HG03064 (cell line): ENCODE measurements at regions not wholly inside any gene's neighbourhood (a gene's known extent, or its start where the extent isn't known, plus 50 kb on each side); places are given as distances from the start of the nearest gene placed in this dataset.

Experiments
- ATAC-seq: cut with Tn5 transposase; IDR thresholded peaks from one replicate; pipeline ENCODE4 v1.9.1; 2021; ENCODE audit warnings: low read depth; ENCODE audit not compliant: unreplicated experiment

DNA sequence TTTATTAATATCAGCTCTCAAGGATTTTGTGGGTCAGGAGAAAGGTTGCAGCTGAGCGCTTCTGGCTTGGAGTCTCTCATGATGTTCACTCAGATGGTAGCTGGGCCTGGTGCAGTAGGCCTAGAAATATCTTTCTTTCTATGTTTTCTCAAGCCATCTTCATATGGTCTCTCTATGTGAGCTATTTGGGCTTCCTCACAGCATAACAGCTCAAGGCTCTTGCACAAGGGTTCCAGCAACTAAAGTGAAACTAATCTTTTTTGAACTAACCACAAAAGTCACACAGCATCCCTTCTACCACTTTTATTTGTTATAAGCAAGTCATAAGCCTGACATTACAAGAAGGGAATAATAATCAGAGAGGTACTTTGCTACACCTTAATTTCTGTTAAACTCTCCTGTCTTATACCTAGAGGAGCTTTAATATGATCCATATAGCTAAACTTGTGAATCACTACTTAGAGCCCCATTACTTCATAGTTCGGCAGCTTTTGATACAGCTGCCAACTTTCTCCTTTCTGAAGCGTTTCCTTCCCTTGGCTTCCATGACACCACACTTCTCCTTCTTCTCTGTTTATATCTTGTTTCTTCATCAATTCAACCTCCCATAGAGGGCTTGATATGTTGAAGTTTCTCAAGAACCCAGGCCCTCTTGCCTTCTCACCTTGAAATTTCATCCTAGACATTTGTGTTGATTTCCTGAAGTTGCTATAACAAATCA is 720.2 kb downstream of the LTN1 start:
- no peak for ATAC-seq

DNA sequence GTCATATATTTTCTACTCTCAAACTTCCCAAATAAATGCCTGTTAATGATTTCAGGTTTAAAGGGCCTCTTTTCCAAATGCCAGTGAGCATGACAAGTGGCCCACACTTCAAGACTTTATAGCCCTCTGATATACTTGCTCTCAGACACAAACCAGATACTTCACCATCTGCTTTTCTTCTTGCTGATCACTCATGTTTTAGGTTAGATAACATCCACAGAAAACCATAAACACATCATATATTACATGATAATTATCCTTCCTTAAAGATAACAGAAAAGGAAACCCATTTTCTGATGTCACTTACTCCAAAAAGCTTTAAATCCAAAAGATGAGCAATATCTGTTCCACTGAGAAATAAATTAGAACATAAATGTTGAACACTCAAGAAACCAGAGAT is 723.5 kb downstream of the LTN1 start:
- ATAC-seq, result no peak

DNA sequence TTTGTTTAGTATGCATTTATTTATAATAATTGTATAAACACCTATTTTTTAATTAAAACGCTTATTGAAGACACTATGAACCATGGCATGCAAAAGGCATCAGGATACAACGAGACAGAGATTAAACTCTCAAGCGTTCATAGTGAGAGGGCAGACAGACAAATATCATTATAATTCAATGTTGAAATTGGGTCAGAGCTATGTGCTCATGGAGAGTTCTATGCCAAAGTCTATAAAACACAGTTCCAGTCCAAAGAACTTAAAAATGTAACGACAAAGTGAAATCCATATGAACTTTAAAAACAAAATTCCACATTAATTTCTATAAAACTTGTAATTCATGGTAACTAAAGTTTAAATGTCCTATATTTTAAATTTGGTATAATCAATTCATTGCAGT is 724.0 kb downstream of the LTN1 start:
- ATAC-seq, result no peak

DNA sequence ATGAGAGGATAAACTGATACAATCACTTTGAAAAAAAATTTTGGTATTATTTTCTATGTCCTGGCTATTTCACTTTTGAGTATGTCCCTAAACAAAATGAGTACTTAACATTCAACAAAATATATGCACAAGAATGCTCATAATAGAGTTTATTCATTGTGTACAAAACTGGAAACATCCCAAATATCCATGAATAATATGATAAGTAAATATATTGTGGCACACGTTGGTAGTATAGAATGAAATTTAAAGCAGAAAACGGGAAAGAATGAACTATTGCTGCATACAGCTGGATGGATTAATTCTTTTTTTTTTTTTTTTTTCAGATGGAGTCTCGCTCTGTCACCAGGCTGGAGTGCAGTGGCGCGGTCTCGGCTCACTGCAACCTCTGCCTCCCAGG is 725.2 kb downstream of the LTN1 start:
- no peak for ATAC-seq

DNA sequence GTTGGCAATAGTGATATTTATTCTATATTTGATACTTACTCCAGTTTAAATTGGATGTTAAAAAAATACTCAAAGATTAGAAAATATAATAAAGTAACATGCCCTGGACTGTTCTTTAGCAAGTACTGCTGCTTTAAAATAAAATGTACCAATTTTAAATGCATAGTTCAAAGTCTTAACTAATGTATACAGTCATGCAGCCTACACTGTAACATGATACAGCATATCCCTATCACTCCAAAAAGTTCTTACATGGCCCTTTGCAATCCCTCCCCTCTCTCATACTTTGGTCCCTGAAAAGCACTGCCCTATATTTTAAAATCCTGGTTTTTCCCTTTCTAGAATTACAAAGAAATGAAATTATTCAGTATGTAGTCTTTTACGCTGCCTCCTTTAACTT is 726.6 kb downstream of the LTN1 start:
- ATAC-seq, result no peak

DNA sequence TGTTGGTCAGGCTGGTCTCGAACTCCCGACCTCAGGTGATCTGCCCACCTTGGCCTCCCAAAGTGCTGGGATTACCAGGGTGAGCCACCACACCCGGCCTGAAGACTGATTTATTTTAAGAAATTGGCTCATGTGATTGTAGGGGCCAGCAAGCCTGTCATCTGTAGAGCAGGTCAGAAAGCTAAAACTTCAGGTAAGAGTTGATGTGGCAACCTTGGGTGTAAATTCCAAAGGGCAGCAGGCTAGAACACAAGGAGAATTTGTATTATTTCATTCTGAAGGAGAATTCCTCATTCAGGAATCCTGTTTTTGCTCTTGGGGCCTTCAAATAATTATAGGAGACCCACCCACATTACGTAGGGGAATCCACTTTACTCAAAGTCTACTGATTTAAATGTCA is 728.7 kb downstream of the LTN1 start:
- no peak for ATAC-seq

DNA sequence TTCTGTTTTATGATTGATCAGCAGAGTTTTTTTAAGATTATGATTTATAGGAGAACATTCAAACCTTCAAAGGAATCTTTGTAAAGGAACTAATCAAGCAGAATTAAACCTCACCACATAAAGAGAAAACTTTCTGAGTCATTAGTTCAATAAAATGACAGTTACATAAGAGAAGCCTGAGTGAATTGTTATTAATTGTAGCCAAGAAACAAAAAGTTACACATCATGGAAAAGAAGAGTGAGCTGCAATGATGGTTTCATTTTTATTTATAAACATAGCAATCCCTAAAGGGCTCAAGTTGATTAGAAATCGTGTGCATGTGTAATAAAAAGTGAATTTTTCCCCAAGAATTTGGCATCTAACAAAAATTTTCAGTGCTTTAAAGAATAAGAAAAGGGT is 731.4 kb downstream of the LTN1 start:
- ATAC-seq, result no peak

DNA sequence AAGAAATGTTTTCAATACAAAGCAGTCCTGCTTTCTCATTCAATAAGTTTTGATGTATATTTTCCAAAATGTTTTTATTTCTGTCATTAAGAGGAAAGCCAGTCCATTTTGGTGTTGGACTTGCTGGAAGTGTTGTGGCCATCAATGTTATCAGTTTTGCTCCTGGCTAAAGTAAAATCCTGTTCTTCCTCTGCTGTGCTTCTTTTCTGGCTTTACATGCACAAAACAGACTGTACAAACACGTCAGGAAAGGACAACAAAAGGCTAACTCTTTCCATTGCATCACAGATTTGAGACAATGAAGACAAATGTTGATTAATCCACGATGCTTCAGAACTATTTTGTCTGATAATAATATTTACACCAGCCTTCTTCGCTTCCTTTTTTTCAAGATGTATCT is 735.4 kb downstream of the LTN1 start:
- ATAC-seq, result no peak

DNA sequence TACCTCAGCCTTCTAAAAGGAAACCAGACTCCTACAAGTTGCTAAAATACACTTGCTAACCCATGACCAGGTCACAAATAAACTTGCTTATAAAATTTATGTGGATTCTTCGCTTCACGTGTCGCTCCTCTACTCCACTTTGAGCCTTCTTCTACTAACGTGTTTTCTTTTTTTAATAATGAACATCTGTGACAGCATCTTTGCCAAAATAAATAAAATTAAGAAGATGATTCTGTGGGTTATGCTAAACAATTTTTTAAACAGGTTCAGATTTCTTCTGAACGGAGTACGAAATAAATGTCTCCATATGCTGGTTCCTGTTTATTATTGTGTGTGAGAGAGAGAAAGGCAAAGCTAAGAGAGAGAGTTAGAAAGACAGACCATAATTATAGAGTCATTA is 735.8 kb downstream of the LTN1 start:
- no peak for ATAC-seq

DNA sequence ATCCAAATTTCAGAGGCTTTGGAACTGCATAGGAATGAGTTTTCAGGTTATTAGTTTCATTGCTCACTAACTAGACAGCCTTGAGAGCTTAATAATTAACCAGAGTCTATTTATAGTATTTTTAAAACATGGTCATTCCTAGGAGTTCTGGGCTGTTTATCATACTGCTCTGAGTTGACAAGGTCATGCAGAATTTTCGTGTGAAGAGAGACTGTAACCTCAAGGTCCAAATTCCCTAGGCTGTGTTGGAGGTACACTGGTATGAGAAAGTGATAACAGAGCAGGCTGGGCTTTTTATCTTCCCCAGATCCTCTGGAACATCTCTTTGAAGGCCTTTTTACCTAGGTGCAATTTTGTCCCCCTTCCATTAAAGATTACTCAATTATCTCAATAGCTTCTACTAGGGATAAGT is 736.3 kb downstream of the LTN1 start:
- ATAC-seq, result no peak

DNA sequence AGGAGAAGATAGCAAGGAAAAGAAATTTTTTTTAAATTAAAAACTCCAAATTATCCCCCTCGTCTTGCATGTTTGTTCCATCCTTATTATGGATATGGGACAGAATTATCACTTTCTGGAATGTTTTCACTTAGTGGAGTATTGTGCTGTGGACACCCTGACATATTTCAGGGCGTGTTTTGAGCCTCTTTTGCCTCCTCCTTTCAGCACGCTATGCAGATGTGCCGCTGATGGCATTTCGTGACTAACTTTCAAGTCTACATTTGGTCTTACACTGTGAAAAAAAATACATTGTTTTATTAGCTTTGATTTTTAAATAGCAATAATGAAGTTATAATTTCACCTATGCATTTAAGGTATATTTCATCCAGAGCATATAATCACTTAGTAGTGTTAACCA is 738.7 kb downstream of the LTN1 start:
- no peak for ATAC-seq

DNA sequence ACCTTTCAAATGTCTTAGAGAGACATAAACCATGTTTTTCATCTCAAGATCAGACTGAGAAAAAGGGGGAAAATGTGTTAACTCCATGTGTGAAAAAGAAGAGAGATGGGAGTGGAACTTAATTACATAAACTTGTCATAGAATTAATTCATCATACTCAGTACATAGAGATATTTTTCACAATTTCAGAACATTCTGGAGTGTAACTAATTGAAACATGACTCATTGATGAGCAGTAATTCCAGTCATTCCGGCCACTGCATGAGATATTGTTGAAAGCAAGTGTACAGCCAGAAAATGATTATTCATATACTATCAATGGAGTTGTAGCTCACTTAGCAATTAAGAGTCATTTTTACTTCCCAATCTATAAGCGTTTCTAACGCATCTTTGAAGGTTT is 739.3 kb downstream of the LTN1 start:
- no peak for ATAC-seq

DNA sequence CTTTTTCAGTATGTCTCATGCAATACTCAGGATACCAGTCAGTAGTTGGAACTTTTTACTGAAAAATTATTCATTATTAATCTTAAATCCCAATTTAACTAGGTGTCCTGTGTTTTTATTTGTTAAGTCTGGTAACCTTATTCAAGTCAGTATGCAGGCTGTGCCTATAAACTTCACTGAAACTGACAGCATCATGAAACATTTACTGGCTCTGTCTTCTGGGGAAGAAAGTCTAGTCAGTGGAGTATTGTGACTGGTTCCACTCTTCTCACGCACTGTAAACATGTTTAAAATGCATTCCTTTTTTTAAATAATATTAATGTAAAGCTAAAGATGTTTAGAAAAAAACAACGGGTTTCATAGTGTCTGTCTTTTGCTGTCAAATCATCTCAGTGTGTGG is 739.7 kb downstream of the LTN1 start:
- ATAC-seq, result no peak

DNA sequence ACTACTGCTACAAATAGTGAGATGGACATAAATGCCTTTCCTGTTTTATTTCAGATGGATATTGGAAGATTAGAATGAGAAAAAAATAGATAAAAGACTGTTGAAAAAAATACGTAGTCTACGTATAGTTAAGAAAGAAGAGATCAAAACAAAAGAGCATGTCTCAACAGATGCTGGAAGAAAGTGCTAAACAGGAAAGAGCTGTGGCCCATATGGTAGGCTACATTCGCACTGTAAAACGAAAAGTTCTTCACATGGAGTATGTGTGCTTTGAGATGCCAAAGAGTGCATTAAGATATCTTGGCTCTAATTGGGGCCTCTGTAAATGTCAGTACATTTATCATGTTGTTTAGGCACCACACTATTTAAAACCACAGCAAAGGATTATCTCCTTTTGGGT is 741.7 kb downstream of the LTN1 start:
- no peak for ATAC-seq

DNA sequence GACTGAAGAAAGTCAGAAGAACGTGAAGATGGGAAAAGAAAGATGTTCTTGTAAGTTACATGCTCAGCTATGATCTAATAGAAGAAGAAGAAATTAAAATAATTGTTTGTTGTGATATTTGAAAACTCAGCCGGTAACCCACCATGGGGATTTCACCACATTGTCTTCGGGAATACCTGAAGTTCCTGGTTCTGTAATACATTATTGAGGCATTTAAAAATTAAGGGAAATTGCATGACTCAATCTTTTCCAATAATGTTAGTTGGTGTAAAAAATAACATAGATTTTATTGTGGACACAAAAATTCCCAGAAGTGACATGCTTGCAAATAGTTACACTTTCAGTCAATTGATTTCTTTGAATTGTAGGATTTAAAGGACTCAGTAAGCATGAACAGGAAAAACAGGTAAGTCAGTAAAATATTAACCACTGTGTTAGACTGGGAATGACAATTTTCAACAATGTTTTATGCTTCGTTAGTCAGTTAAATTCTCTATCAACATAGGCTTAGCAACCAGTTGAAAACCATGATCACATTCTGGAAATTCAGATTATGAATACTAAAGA is 745.1 kb downstream of the LTN1 start:
- no peak for ATAC-seq

DNA sequence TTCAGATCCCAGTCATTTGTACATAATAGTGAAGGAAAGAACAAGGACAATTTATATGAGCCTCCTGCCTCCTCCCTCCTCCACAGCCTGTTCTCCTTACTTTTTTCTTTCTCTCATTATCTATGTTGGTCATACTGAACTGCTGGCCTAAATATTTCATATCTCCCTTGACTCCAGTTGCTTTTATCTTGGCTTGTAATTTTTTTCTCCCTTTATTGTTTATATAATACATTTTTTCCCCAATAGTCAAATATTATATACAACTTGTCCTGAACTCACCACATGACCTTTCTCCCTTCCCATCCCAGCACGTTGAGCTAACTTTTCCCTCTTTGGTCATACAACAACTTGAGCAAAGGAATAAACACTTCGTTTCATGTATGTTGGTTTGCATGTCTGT is 752.1 kb downstream of the LTN1 start:
- ATAC-seq, result no peak

DNA sequence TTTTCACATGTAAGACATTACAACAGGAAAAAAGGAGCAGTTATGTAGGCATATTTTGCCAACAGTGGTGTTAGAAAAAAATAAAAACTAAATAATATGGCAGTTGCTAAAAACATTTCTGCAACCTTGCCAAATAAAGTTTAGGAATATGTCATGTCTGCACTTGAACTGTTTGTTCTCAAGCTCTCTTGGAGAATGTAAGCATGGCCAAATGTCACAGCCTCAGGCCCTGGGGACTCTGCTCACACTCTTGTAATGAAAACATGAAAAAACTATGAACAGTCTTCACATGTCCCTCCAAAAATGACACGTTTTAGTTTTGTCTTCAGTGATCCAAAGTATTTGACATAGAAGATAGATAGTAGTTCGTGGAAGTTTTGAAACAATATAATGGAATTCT is 753.3 kb downstream of the LTN1 start:
- ATAC-seq, result no peak

DNA sequence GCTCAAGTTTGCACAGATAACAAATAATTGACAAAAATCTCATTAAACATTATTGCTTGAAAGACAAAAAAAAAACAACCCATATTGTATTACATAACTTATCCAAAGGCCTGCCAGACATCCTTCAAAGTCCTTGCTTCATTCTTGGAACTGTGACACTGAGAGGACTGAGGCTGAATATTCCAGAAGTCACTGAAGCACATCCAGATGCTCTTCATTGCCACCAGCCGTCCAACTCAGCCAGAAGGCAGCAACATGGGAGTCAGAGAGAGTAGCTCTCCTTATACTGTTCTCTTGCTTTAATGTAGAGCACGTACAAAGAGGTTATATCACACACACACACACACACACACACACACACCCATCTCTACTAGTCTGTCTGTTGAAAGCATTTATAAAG is 755.0 kb downstream of the LTN1 start:
- ATAC-seq, result no peak

DNA sequence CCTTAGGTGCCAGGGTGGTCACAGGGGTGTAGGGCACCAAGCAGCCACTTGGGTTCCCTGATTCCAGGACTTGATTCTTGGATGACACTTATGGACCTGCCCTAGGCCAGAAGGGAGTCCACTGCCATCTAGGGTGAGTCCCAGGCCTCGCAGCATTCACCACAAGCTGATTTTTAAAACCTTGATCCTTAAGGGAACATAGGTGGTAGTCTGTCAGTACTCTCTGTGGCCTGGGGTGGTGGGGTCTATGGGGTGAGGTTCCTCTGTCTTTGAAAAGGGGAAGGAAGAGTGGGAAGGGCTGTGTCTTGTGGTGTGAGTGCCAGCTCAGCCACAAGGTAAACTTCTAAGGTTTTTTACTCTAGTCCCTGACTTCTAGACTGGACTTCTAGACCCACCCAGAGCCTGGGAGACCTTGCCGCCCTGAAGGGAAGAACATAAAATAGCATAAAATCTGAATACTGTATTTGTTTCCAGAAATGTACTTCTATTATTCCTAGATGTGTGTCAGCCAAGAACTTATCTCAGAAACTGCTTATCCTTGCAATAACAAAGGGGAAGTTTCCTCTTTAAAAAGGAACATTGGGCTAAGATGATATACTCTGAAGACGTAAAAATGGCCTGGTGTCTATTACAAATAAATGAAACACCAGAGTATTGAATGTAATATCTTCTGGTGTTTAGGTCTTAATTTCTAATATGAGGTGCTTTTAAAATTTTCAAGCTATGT is 757.3 kb downstream of the LTN1 start:
- ATAC-seq, result no peak

DNA sequence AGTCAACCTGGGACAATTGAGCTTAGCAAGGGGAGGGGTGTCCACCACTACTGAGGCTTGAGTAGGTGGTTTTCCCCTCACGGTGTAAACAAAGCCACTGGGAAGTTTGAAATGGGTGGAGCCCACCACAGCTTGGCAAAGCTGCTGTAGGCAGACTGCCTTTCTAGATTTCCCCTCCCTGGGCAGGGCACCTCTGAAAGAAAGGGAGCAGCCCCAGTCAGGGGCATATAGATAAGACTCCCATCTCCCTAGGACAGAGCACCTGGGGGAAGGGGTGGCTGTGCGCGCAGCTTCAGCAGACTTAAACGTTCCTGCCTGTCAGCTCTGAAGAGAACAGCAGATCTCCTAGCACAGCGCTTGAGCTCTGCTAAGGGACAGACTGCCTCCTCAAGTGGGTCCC is 758.4 kb downstream of the LTN1 start:
- ATAC-seq, result no peak

DNA sequence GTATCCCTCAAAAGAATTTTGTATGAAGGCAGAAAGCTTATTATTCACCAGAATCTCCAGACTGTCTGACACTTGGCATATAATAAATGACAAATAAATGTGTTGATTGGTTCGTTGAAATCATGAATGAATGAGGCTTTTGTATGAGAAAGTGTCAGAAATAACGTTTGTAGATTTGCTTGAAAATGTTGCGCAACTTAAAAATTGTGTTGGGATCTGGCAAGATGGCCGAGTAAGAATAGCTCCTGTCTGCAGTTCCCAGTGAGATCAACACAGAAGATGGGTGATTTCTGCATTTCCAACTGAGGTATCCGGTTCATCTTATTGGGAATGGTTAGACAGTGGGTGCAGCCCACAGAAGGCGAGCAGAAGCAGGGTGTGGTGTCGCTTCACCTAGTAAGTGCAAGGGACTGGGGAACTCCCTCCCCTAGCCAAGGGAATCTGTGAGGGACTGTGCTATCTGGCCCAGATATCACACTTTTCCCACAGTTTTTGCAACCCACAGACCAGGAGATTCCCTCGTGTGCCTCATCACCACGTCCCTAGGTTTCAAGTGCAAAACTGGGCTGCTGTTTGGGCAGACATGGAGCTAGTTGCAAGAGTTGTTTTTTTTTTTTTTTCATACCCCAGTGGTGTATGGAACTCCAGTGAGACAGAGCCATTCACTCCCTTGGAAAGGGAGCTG is 759.0 kb downstream of the LTN1 start:
- no peak for ATAC-seq

DNA sequence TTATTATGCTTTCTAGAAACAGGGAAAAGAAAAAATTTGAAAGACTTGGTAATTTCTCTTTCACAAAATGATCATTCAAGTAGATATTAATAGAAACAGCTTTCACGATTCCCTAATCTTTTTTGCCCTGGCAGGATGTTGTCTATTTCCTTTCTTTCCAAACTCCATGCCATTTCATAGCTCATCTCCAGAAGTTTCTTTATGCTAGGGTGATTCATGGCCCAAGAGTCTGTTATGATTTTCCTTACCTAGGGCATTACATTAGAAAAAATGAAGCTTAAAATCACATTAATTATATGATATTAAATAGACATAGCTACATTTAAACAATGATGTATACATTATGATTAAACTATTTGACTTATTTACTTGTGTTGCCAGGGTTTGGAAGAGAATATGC is 762.1 kb downstream of the LTN1 start:
- ATAC-seq, result no peak
